ENCODE measurements at regions not wholly inside any gene's neighbourhood (a gene's known extent, or its start where the extent isn't known, plus 50 kb on each side); places are given as distances from the start of the nearest gene placed in this dataset.

DNA sequence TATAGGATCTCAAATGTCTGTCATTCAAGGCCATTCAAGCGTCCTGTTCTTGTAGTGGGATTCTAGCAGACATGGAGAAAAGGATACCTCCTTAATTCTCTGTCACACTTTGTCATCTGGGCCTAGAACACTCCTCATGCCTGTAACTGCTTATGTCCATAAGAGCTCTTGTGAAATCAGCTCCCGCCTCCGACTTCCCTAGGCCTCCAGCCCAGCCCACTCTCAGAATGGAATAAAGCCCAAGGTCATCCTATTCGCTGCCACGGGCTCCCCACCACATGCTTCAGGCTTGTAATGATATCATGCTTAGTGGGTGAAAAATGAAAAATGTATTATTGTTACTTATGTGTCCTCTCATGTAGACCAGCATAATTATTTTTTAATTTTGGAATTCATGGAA is 632.5 kb downstream of the ISL1 start:
- TF ChIP-seq, protein P1, sequence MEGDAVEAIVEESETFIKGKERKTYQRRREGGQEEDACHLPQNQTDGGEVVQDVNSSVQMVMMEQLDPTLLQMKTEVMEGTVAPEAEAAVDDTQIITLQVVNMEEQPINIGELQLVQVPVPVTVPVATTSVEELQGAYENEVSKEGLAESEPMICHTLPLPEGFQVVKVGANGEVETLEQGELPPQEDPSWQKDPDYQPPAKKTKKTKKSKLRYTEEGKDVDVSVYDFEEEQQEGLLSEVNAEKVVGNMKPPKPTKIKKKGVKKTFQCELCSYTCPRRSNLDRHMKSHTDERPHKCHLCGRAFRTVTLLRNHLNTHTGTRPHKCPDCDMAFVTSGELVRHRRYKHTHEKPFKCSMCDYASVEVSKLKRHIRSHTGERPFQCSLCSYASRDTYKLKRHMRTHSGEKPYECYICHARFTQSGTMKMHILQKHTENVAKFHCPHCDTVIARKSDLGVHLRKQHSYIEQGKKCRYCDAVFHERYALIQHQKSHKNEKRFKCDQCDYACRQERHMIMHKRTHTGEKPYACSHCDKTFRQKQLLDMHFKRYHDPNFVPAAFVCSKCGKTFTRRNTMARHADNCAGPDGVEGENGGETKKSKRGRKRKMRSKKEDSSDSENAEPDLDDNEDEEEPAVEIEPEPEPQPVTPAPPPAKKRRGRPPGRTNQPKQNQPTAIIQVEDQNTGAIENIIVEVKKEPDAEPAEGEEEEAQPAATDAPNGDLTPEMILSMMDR (conservative IDR thresholded peaks at IDR 0.05) = no peak
- TF ChIP-seq ZFX (IDR thresholded peaks at IDR 0.05) = no peak

Measured in C4-2B (cell line).